Liver (tissue), 8 donors: ENCODE measurements at regions not wholly inside any gene's neighbourhood (a gene's known extent, or its start where the extent isn't known, plus 50 kb on each side); places are given as distances from the start of the nearest gene placed in this dataset.

ENCODE experiments used
- DNase-seq: peaks from one replicate; pipeline ENCODE4 v3.0.0-alpha.2; 2017; ENCODE audit warnings: low spot score
- H3K27ac ChIP-seq, 2 donors: one replicate each; pipeline ENCODE4 v1.7.0; 2013; ENCODE audit warnings: inconsistent platforms in 2 of 2, low read length in 2 of 2, control low read depth in 1 of 2, low read depth in 1 of 2, mild to moderate bottlenecking in 1 of 2
- H3K27me3 ChIP-seq, 4 donors: one replicate each; pipeline versions ENCODE4 v1.6.1 to v1.7.0; 2013; ENCODE audit warnings: low read length in 3 of 4, inconsistent platforms in 1 of 4, mild to moderate bottlenecking in 1 of 4, moderate library complexity in 1 of 4; ENCODE audit not compliant: control insufficient read depth in 4 of 4, insufficient read depth in 4 of 4
- H3K36me3 ChIP-seq, 4 donors: one replicate each; pipeline versions ENCODE4 v1.6.1 to v1.7.0; 2013; ENCODE audit warnings: low read length in 3 of 4, mild to moderate bottlenecking in 3 of 4, low read depth in 1 of 4, moderate library complexity in 1 of 4; ENCODE audit not compliant: control insufficient read depth in 4 of 4, insufficient read depth in 3 of 4
- H3K4me1 ChIP-seq, 4 donors: one replicate each; pipeline versions ENCODE4 v1.6.1 to v1.7.0; 2013; ENCODE audit warnings: low read length in 3 of 4, mild to moderate bottlenecking in 3 of 4, moderate library complexity in 1 of 4; ENCODE audit not compliant: control insufficient read depth in 4 of 4, insufficient read depth in 4 of 4
- H3K4me3 ChIP-seq, 3 donors: one replicate each; pipeline versions ENCODE4 v1.6.1 to v1.7.0; 2013; ENCODE audit warnings: low read length in 3 of 3, control low read depth in 1 of 3, low read depth in 1 of 3, mild to moderate bottlenecking in 1 of 3
- H3K9ac ChIP-seq, 2 donors: one replicate each; pipeline ENCODE4 v1.7.0; 2013; ENCODE audit warnings: low read length in 2 of 2, mild to moderate bottlenecking in 2 of 2, moderate library complexity in 2 of 2, control low read depth in 1 of 2, low read depth in 1 of 2
- H3K9me3 ChIP-seq, 4 donors: one replicate each; pipeline versions ENCODE4 v1.6.1 to v1.7.0; 2013; ENCODE audit warnings: low read length in 3 of 4; ENCODE audit not compliant: control insufficient read depth in 4 of 4
- ATF3 ChIP-seq: IDR thresholded peaks from 2 replicates; pipeline ENCODE4 v1.6.1; 2016; ENCODE audit warnings: antibody characterized with exemption
- CTCF ChIP-seq: fragments of 150-350 bp; IDR thresholded peaks from 2 replicates; pipeline ENCODE4 v1.5.1; 2017; ENCODE audit warnings: improper control_type of control experiment, low read depth, low read length; ENCODE audit not compliant: missing input control
- FOXA1 ChIP-seq: IDR thresholded peaks from 2 replicates; pipeline ENCODE4 v1.6.1; 2016; ENCODE audit warnings: antibody characterized with exemption
- FOXA2 ChIP-seq: IDR thresholded peaks from 2 replicates; pipeline ENCODE4 v1.6.1; 2016; ENCODE audit warnings: antibody characterized with exemption
- GABPA ChIP-seq, 2 donors: IDR thresholded peaks in 1 of 2; conservative IDR thresholded peaks in 1 of 2; 2 replicates each; pipeline ENCODE4 v1.6.1; 2016; ENCODE audit warnings: antibody characterized with exemption in 2 of 2, mild to moderate bottlenecking in 1 of 2, moderate library complexity in 1 of 2
- HNF4A ChIP-seq, 2 donors: conservative IDR thresholded peaks; 2 replicates each; pipeline ENCODE4 v1.6.1; 2016; ENCODE audit warnings: antibody characterized with exemption in 2 of 2, mild to moderate bottlenecking in 2 of 2
- HNF4G ChIP-seq: IDR thresholded peaks from 2 replicates; pipeline ENCODE4 v1.6.1; 2016; ENCODE audit warnings: antibody characterized with exemption
- JUND ChIP-seq, 2 donors: IDR thresholded peaks; 2 replicates each; pipeline ENCODE4 v1.6.1; 2016; ENCODE audit warnings: antibody characterized with exemption in 2 of 2
- MAX ChIP-seq: IDR thresholded peaks from 2 replicates; pipeline ENCODE4 v1.6.1; 2016; ENCODE audit warnings: antibody characterized with exemption
- RAD21 ChIP-seq, 2 donors: IDR thresholded peaks; 2 replicates each; pipeline ENCODE4 v1.6.1; 2016; ENCODE audit warnings: antibody characterized with exemption in 2 of 2, mild to moderate bottlenecking in 2 of 2
- REST ChIP-seq: IDR thresholded peaks from 2 replicates; pipeline ENCODE4 v1.6.1; 2016; ENCODE audit warnings: antibody characterized with exemption, mild to moderate bottlenecking
- RXRA ChIP-seq, 2 donors: IDR thresholded peaks; 2 replicates each; pipeline ENCODE4 v1.6.1; 2017 to 2018; ENCODE audit warnings: antibody characterized with exemption in 2 of 2, mild to moderate bottlenecking in 1 of 2
- SP1 ChIP-seq: IDR thresholded peaks from 2 replicates; pipeline ENCODE4 v1.6.1; 2018; ENCODE audit warnings: antibody characterized with exemption, mild to moderate bottlenecking
- TAF1 ChIP-seq: conservative IDR thresholded peaks from 2 replicates; pipeline ENCODE4 v1.6.1; 2016; ENCODE audit warnings: antibody characterized with exemption, mild to moderate bottlenecking
- YY1 ChIP-seq: IDR thresholded peaks from 2 replicates; pipeline ENCODE4 v1.6.1; 2016; ENCODE audit warnings: antibody characterized with exemption, mild to moderate bottlenecking
- WGBS: extraction: QIAGEN DNeasy Blood & Tissue Kit; methylation state at CpG from one replicate; pipeline ENCODE4 v1.1.7; 2013; 5-methylcytosine and 5-hydroxymethylcytosine counted together
- donor health status: healthy.
- donor health status: healthy.
- donor health status: healthy.
- donor health status: healthy.
- donor health status: healthy.

- TF ChIP-seq REST (no peak), MAX (no peak)
Measured at GRCh38 chr11:28835317-28835716, 727.1 kb downstream of the METTL15 start (continued).

- H3K4me1 ChIP-seq: no peaks in the 10 kb centered on the region
- TF ChIP-seq REST (no peak), JUND (IDR thresholded peaks at IDR 0.05) (no peak), TAF1 (no peak), CTCF (no peak), HNF4A (conservative IDR thresholded peaks at IDR 0.05) (no peak), HNF4G (no peak), ATF3 (no peak), RAD21 (IDR thresholded peaks at IDR 0.05) (no peak), SP1 (no peak), GABPA (IDR thresholded peaks at IDR 0.05 in 1 of 2, conservative IDR thresholded peaks at IDR 0.05 in 1 of 2) (no peak), RXRA (IDR thresholded peaks at IDR 0.05) (no peak), YY1 (no peak), FOXA2 (no peak), MAX (no peak), FOXA1 (no peak)
- DNase-seq: no peak
- no peak overlapping the region for H3K4me3 ChIP-seq
- H3K36me3 ChIP-seq: no peaks in the 10 kb centered on the region
- no peaks in the 10 kb centered on the region for H3K9me3 ChIP-seq
- no peaks in the 10 kb centered on the region for H3K27me3 ChIP-seq
- H3K9ac ChIP-seq: no peak overlapping the region
- H3K27ac ChIP-seq: no peak overlapping the region
- 58% methylated on average over 3 of the region's 3 CpGs for WGBS
Measured at GRCh38 chr11:28834877-28835276, 726.7 kb downstream of the METTL15 start.
